GM21423 (cell line): ENCODE measurements at regions not wholly inside any gene's neighbourhood (a gene's known extent, or its start where the extent isn't known, plus 50 kb on each side); places are given as distances from the start of the nearest gene placed in this dataset.
"Not testable (repeated sequence)": the region's sequence is repeated elsewhere in the genome, so short reads cannot be mapped to it uniquely, and the experiment has no call there.

Experiments
- ATAC-seq: cut with Tn5 transposase; IDR thresholded peaks from one replicate; pipeline ENCODE4 v1.9.1; 2021; ENCODE audit warnings: mild to moderate bottlenecking, moderate library complexity; ENCODE audit not compliant: unreplicated experiment

DNA sequence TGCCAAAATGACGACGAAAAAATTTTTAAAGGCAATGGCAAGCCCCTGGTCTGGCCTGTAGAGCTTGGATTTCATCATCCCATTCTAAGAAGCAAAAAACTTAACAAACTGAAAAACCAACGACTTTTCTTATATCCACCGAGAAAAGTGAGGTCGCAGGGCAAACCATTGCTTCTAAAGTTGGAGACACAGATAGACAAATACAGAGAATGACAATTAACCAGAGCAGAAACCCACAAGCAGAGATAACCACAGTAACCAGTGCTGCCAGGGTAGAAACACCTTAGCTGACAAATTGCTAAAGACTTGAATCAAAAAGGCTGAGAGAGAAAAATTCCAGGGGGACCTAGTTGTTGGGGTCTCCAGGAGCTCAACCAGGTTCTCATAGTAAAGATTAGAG, 386.5 kb upstream of the SGO1 start:
- no peak for ATAC-seq

DNA sequence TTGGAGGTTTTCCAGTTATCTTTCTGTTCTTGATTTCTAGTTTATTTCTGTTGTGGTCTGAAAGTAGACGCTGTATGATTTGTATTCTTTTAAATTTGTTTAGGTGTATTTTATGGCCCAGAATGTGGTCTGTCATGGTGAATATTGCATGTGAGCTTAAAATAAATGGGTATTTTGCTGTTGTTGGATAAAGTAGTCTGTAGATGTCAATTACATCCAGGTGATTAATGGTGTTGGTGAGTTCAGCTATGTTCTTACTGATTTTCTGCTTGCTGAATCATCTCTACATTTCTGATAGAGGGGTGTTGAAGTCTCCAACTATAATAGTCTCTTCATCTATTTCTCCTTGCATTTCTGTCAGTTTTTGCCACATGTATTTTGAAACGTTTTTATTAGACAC, 383.3 kb upstream of the SGO1 start:
- ATAC-seq: no peak

DNA sequence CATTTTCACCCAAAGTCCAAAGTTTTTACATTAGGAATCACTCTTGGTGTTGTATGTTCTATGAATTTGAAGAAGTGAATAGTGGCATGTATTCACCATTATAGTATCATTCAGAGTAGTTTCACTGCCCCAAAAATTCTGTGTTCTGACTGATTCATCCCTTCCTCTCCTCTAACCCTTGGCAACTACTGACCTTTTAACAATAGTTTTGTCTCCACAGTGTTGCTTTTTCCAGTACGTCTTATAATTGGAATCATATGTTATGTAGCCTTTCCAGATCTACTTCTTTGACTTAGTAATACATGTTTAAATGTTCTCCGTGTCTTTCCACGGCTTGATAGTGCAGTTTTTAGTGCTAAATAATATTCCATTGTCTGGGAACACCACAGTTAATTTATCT, 379.0 kb upstream of the SGO1 start:
- ATAC-seq: no peak

DNA sequence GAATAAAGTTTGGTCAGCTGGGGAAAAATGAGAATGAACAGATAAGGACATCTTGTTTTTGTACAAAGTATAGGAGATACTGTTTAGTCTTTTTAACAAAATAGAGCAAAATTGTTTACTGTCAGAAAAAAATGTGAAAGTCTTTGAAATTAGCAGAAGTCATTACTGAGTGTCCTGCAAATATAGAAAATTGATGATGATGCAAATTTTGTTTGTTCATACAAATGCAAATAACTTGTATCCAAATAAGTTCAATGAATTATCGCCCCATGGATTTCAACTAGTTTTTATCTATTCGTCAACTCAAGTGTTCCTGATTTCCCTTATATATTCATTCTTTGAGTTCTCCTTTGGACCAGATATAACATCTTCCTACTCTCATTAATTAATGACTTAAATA, 378.0 kb upstream of the SGO1 start:
- no peak for ATAC-seq

DNA sequence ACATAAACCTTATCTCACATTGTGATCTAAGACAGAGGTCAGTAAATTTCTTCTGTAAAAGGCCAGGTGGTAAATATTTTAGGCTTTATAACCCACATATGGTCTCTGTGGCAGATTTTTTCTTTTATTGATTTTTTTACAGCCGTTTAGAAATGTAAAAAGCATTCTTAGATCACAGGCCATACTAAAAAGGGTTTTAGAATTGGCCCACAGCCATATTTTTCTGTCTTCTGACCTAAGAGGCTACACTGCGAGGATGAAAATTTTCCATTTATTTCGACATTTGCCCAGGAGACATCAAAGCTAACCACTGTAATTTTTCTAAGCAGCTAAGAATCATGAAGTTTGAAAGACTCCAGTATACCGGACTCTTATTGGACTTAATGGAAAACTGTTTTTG, 377.2 kb upstream of the SGO1 start:
- no peak for ATAC-seq

DNA sequence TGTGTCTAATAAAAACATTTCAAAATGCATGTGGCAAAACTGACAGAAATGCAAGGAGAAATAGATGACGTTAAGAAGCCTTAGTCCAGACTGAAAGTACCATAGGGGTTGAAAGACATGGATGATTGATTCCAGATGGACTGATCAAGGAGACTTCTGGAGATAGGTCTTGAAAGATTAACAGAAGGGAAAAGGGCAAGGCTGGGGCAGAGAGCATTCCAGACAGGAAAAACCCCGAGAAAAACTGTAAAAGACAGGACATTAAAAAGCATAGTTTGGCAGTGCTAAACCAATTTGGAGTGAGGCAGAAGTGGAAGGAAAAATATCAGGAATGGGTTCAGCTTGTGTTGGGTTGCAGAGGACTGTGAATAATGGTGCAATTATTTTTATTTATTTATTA, 375.2 kb upstream of the SGO1 start:
- no peak for ATAC-seq

DNA sequence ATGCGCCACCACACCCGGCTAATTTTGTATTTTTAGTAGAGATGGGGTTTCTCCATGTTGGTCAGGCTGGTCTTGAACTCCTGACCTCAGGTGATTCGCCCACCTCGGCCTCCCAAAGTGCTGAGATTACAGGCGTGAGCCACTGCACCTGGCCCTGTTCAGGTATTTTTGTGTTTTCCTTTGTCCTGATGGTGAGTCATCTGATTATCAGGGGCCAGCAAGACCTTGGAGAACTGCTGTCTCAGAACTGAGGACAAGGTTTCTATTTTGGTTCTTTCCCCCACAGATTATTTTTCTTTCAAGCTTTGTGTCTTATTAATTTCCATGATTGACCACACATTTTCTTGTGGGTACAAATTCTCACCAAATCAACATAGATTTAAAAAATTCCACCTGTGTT, 374.4 kb upstream of the SGO1 start:
- not testable (repeated sequence) for ATAC-seq

DNA sequence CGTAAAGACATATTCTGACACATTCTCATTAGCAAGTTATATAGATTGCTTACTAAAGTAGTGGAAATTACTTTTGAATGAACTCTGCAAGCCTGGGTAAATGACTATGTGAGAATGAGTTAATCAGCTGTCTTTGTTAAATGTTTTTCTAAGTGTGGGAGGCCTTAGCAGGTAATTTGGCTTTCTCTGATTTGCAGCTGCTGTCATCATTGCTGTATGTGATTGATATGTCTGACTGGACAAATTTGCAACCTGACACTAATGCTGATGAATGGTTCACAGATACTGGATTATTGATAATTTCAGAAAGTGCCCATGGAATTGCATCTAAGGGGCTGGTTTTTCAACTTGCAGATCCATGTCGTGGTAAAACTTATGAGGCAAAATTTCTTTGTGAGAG, 372.2 kb upstream of the SGO1 start:
- no peak for ATAC-seq

DNA sequence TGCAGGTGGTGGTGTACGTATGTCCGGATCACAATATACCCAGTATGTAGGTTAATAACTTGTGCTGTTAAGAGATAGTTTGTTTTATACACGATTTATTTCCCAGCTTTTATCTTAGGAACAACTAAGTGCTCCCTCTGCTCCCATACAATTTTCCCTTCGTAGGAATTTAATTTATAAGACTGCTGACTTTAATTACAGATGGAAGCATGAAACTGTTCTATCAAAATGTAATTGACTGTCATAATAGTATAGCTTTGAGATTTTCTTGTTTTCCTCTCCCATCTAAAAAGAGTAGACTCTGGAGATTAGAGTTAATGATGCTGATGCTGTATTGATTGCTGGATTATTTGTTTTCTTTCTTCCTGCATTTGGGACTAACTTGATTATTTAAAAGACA, 370.7 kb upstream of the SGO1 start:
- ATAC-seq: no peak

DNA sequence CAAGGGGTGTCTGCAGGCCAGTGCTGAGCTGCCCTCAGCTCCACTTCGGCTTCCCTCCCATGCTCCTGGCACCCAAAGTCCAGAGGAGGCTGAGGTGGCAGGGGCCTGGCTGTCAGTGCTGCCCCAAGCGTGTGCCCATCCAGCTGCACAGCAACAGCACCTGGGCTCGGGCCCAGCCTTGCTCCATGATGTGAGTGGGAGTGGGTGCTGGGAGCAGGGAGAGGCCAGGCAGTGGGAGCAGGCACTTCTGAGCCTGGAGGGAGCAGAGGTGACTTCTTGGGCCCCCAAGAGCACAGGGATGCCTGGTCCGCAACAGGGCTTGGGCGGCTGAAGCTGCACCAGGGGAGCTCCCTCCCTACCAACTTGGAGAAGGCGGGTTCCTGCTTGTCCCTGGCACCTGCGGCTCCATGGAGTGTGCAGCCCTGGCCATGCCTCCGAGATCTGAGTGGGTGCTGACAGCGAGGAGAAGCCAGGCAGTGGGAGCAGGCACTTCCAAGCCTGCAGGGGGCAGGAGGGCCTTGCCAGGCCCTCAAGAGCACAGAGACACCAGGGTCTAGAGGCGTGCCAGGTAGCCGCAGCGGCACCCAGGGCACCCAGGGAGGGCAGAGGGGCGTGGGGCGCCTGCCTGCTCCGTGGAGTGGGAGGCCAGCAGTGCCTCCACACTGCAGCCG, 366.7 kb upstream of the SGO1 start:
- ATAC-seq: no peak

DNA sequence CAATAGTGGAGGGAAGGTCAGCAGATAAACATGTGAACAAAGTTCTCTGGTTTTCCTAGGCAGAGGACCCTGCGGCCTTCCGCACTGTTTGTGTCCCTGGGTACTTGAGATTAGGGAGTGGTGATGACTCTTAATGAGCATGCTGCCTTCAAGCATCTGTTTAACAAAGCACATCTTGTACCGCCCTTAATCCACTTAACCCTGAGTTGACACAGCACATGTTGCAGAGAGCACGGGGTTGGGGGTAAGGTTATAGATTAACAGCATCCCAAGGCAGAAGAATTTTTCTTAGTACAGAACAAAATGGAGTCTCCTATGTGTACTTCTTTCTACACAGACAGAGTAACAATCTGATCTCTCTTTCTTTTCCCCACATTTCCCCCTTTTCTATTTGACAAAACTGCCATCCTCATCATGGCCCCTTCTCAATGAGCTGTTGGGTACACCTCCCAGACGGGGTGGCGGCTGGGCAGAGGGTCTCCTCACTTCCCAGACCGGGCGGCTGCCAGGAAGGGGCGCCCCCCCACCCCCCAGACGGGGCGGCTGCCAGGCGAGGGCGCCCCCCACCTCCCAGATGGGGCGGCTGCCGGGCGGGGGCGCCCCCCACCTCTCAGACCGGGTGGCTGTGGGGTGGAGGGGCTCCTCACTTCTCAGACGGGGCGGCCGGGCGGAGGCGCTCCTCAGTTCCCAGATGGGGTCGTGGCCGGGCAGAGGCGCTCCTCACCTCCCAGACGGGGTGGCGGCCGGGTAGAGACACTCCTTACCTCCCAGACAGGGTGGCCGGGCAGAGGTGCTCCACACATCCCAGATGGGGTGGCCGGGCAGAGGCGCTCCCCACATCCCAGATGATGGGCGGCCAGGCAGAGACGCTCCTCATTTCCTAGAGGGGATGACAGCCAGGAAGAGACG, 361.6 kb upstream of the SGO1 start:
- ATAC-seq: not testable (repeated sequence)

DNA sequence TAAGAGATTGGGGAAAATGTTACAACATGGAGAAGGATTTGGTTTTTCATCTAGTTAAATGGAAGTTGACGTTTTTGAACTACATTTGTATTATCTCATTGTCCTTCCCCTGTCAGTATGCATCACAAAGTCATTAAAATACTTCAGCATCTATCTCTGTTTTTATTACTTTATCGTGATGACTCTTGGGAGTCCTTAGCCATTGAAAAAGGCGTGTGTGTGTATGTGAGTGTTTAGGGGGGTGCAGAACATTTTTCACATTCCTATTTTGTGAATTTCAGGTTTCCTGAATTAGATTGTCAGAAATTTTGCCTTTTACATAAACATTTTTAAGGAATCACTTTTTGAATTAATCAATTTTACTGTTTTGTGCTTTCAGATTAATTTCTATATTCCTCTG, 360.6 kb upstream of the SGO1 start:
- ATAC-seq: no peak

DNA sequence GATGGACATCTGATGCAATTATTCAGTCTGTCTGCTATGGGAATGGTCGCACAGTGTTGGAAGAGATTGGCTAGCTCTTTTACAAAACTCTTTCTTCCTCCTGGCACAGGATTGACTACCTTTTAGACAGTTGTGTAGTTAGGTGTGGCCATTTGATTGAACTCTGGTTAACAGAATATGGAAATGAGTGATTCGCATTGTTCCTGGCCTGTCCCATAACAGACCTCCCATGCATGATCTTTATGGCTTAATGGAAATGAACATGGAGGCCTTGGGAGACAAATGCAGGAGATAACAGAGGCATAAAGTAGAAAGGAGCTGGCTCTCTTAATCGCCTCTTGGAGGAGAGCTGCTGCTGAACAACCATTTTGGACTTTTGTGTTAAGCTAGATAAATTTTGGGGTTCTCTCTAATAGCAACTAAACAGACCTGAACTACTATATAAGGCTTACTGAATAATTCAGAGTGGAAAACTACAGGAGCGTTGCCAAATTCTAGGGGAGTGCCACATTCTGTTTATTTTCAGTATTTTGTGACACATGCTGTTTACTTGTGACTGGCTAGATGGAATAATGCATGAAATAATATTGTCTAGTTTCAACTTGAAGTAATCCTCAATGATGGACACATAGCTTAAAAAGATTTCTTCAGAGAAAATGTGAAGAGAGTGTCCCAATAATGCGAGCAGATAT, 357.7 kb upstream of the SGO1 start:
- ATAC-seq: no peak

DNA sequence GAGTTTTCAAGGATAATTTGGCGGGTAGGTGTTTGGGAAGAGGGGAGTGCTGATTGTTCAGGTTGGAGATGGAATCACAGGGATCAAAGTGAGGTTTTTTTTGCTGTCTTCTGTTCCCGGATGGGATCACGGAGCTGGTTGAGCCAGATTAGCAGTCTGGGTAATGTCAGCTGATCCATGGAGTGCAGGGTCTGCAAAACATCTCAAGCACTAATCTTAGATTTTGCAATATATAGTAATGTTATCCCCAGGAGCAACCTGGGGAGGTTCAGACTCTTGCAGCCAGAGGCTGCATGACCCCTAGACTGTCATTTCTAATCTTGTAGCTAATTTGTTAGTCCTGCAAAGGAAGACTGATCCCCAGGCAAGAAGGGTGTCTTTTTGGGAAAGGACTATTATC, 354.1 kb upstream of the SGO1 start:
- ATAC-seq: no peak

DNA sequence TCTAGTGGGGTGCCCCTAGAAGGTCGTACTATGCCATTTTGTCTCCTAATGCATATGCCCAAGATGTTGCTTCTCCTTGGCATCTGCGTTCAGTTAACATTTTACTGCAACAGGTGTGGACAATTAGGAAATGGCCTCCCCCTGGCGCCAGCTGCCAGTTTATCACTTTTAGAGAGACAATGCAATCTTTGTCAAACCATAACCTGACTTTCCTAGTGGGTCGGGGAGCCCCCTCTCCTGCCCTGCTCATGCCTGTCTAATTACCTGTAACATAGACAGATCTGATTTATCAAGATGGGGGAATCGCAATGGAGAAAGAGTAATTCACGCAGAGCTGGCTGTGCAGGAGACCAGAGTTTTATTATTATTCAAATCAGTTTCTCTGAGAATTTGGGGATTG, 353.7 kb upstream of the SGO1 start:
- ATAC-seq: no peak

DNA sequence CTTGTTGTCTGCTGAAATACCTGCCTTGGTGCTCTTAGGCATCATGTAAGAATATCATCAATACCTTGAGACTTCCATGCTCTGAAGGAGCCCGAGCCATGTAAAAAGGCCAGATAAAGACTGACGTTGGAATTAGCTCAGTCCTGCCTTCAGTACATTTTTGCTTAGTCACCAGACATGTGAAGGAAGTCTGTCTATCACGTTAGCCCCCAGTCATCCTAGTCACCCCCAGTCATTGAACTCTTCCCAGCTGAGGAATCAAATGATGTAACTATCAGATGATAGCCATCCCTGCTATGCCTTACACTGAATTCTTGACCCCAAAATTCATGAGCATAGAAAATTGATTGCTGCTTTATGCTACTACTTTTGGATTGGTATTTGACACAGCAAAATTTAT, 351.2 kb upstream of the SGO1 start:
- no peak for ATAC-seq

DNA sequence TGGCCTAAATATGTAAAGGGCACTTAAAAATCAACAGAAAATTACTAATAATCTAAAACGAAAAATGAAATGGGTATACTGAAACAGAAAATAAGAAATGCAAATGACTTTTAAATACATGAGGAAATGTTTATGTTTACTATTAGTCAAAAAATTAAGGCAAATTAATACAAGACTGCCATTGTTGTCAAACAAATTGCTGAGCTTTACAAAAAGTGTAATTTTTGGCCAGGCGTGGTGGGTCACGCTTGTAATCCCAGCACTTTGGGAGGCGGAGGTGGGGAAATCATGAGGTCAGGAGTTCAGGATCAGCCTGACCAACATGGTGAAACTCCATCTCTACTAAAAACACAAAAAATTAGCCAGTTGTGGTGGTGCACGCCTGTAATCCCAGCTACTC, 343.9 kb upstream of the SGO1 start:
- ATAC-seq: no peak

DNA sequence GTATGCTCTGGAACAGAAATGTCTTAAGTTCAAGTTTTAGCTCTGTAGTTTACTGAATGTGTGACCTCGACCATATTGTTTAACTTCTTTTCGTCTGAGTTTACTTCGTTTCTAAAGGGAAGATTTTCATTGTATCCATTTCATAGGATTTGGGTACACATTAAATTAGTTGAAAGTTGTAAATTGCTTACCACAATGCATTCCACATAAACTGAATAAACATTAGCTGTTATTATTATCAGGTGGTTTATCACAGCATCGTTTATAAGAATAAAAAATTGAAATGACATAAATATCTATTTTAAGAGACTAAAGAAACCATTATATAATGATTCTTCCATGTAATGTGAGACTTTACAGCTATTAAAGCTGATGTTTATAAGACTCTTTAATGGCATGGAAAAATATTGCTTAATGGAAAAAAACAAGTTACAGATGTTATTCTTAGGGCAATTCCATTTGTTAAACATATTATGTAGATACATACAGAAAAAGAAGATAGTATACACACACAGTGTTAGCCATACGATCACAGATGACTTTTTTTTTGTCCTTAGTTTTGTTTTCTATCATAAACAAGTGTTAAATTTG, 342.3 kb upstream of the SGO1 start:
- ATAC-seq: no peak

DNA sequence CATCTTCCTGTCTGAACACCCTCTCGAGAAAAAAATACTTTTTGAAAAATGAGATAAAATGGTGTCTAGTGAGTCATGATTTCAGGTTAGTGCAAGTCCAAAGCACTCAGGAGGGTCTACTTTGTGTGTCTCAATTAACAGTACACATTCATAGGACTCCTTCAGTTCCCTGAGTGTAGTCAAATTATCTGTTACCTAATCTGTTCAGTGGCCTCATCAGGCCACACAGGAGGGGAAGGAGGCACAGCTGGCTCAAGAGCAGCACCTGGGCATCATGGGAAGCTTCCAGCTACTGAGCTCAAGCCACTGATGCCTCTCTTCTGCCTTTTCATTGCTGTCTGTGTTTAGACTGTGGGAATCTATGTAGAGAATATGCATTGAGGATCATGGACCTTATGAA, 341.4 kb upstream of the SGO1 start:
- no peak for ATAC-seq

DNA sequence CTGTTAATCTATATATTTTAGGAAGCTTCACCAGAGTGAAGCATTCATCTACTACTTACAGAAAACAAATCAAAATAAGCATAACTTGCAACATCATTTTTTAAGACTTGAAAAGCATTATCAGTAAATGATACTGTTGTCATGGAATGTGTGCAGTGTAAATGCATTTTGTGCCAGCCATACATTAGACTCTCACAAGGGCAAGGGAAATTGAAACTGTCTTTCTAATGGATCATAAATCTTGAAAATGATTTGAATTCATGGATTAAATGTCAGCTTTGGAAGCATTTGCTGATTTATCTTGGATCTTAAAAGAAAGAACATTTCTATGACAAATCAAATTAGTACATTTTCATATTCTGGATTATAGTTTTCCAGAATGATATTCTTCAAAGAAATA, 338.3 kb upstream of the SGO1 start:
- no peak for ATAC-seq

DNA sequence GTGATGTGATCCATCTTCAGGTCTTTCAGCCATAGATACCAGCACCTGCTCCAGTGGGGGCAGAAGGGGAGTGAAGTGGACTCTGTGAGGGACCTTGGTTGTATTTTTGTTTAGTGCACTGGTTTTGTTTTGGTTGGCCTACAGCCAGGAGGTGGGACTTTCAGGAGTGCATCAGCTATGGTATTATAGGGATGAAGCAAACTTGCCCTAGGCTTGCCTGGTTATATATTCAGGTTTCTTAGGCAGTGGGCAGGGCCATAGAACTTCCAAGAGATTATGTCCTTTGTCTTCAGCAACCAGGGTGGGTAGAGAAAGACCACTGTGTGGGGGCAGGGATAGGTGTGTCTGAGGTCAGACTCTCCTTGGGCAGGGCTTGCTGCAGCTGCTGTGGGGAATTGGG, 337.3 kb upstream of the SGO1 start:
- ATAC-seq: no peak

DNA sequence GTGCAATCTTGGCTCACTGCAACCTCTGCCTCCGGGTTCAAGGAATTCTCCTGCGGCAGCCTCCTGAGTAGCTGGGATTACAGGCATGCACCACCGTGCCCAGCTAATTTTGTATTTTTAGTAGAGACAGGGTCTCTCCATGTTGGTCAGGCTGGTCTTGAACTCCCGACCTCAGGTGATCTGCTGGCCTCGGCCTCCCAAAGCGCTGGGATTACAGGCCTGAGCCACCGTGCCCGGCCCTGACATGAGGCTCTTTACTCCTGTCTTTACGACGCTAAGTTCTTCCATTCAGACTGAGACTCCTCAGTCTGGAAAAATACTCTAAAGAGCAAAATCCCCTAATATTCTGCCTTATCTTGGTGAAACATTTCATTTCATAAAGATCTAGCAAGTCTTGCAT, 331.3 kb upstream of the SGO1 start:
- ATAC-seq: not testable (repeated sequence)
